ENCODE measurements at regions not wholly inside any gene's neighbourhood (a gene's known extent, or its start where the extent isn't known, plus 50 kb on each side); places are given as distances from the start of the nearest gene placed in this dataset.

- TF ChIP-seq CHD7 (IDR thresholded peaks at IDR 0.05; ENCODE audit: insufficient replicate concordance, low read length) (no peak), CREB1 (IDR thresholded peaks at IDR 0.05) (no peak), POLR2AphosphoS5 (IDR thresholded peaks at IDR 0.05; ENCODE audit: low read depth, low read length) (no peak), ZNF274 (IDR thresholded peaks at IDR 0.05; ENCODE audit: borderline replicate concordance, extremely low read depth, low read length) (no peak), CHD2 (IDR thresholded peaks at IDR 0.05; ENCODE audit: low read length) (no peak), POU5F1 (IDR thresholded peaks at IDR 0.05; ENCODE audit: low read depth, low read length) (no peak), SIRT6 (IDR thresholded peaks at IDR 0.05; ENCODE audit: low read length) (no peak), SUZ12 (IDR thresholded peaks at IDR 0.05; ENCODE audit: low read length) (no peak), JUND (IDR thresholded peaks at IDR 0.05; ENCODE audit: low read length) (no peak), TEAD4 (IDR thresholded peaks at IDR 0.05; ENCODE audit: low read depth, low read length) (no peak), ATF2 (IDR thresholded peaks at IDR 0.05; ENCODE audit: low read length) (no peak)
Observed at GRCh38 chr2:206850369-206850768, 85.0 kb downstream of the FASTKD2 start (continued).
